ENCODE measurements at regions not wholly inside any gene's neighbourhood (a gene's known extent, or its start where the extent isn't known, plus 50 kb on each side); places are given as distances from the start of the nearest gene placed in this dataset.
"Not testable (repeated sequence)": the region's sequence is repeated elsewhere in the genome, so short reads cannot be mapped to it uniquely, and the experiment has no call there.

GRCh38 chr4:1589098-1589497 is 95.0 kb downstream of the FAM53A start:
- no peak for DNase-seq

- DNase-seq, result no peak
Observed at GRCh38 chr4:1588306-1588705, 95.8 kb downstream of the FAM53A start.

- DNase-seq, result no peak
Observed at GRCh38 chr4:1584498-1584897, 99.6 kb downstream of the FAM53A start.

- DNase-seq, result no peak
Observed at GRCh38 chr4:1583859-1584258, 100.3 kb downstream of the FAM53A start.

GRCh38 chr4:1583051-1583785 is 100.9 kb downstream of the FAM53A start:
- no peak for DNase-seq

- DNase-seq, result no peak
Observed at GRCh38 chr4:1582227-1582626, 101.9 kb downstream of the FAM53A start.

GRCh38 chr4:1581164-1581894 is 102.8 kb downstream of the FAM53A start:
- DNase-seq, result peak; percentile 95 to 96

- not testable (repeated sequence) for DNase-seq
Observed at GRCh38 chr4:1580692-1581012, 103.5 kb downstream of the FAM53A start.

- DNase-seq, result peak; percentile 94 to 95
Observed at GRCh38 chr4:1579901-1580691, 104.0 kb downstream of the FAM53A start.

GRCh38 chr4:1579001-1579900 is 104.9 kb downstream of the FAM53A start:
- peak; percentile 79 to 82 for DNase-seq

GRCh38 chr4:1578251-1578773 is 105.8 kb downstream of the FAM53A start:
- DNase-seq, result no peak

- DNase-seq, result no peak
Observed at GRCh38 chr4:1577822-1578217, 106.3 kb downstream of the FAM53A start.

- no peak for DNase-seq
Observed at GRCh38 chr4:1576961-1577821, 106.9 kb downstream of the FAM53A start.

GRCh38 chr4:1576304-1576960 is 107.7 kb downstream of the FAM53A start:
- no peak for DNase-seq

- no peak for DNase-seq
Observed at GRCh38 chr4:1575418-1576303, 108.5 kb downstream of the FAM53A start.

GRCh38 chr4:1574601-1575417 is 109.3 kb downstream of the FAM53A start:
- no peak for DNase-seq

GRCh38 chr4:1573830-1574459 is 110.2 kb downstream of the FAM53A start:
- no peak for DNase-seq

GRCh38 chr4:1572964-1573720 is 111.0 kb downstream of the FAM53A start:
- no peak for DNase-seq
